ENCODE measurements at regions not wholly inside any gene's neighbourhood (a gene's known extent, or its start where the extent isn't known, plus 50 kb on each side); places are given as distances from the start of the nearest gene placed in this dataset.

DNA sequence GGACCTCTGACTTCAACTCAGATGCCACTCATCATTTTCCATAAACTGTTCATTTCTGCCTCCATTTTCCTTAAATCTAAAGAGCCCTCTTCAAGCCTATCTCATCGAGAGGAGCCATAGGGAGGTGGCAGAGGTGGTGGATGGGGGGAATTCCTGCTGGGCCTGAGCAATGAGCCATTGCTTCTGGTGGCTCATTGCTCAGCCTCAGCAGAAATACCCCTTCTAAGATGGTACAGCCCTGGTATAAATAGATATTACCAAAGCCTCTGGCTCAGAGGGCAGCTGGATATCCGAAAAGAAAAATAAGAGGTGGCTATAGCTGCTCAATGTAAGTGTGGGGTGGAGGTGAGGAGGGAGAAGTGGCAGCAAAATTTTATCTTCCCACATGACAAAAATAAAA is 313.5 kb downstream of the CAAP1 start:
- TF ChIP-seq, protein P1, sequence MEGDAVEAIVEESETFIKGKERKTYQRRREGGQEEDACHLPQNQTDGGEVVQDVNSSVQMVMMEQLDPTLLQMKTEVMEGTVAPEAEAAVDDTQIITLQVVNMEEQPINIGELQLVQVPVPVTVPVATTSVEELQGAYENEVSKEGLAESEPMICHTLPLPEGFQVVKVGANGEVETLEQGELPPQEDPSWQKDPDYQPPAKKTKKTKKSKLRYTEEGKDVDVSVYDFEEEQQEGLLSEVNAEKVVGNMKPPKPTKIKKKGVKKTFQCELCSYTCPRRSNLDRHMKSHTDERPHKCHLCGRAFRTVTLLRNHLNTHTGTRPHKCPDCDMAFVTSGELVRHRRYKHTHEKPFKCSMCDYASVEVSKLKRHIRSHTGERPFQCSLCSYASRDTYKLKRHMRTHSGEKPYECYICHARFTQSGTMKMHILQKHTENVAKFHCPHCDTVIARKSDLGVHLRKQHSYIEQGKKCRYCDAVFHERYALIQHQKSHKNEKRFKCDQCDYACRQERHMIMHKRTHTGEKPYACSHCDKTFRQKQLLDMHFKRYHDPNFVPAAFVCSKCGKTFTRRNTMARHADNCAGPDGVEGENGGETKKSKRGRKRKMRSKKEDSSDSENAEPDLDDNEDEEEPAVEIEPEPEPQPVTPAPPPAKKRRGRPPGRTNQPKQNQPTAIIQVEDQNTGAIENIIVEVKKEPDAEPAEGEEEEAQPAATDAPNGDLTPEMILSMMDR (IDR thresholded peaks at IDR 0.05; ENCODE audit: control extremely low read depth in 1 of 3, insufficient read depth in 1 of 3, low read depth in 1 of 3, low read length in 3 of 3) = no peak
- TF ChIP-seq TBP (IDR thresholded peaks at IDR 0.05; ENCODE audit: low read depth, low read length) = no peak
- no peak for TF ChIP-seq JUND (IDR thresholded peaks at IDR 0.05; ENCODE audit: low read length)
- TF ChIP-seq EP300 (IDR thresholded peaks at IDR 0.05; ENCODE audit: borderline replicate concordance in 1 of 2, low read depth in 2 of 2, low read length in 2 of 2) = peak in 1 of 2 experiments; percentile 81; a peak in 2 of 3 replicates
- no peak for TF ChIP-seq MAFK (IDR thresholded peaks at IDR 0.05; ENCODE audit: low read depth, low read length)
- no peak for TF ChIP-seq POLR2A (IDR thresholded peaks at IDR 0.05; ENCODE audit: control extremely low read depth in 1 of 2, low read depth in 2 of 2, low read length in 2 of 2)
- no peak for TF ChIP-seq CREB1 (IDR thresholded peaks at IDR 0.05)
- TF ChIP-seq, protein P2, sequence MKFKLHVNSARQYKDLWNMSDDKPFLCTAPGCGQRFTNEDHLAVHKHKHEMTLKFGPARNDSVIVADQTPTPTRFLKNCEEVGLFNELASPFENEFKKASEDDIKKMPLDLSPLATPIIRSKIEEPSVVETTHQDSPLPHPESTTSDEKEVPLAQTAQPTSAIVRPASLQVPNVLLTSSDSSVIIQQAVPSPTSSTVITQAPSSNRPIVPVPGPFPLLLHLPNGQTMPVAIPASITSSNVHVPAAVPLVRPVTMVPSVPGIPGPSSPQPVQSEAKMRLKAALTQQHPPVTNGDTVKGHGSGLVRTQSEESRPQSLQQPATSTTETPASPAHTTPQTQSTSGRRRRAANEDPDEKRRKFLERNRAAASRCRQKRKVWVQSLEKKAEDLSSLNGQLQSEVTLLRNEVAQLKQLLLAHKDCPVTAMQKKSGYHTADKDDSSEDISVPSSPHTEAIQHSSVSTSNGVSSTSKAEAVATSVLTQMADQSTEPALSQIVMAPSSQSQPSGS (IDR thresholded peaks at IDR 0.05; ENCODE audit: low read length) = no peak
- no peak for TF ChIP-seq YY1 (IDR thresholded peaks at IDR 0.05; ENCODE audit: low read depth, low read length)
- TF ChIP-seq USF2 (IDR thresholded peaks at IDR 0.05; ENCODE audit: low read length) = no peak
- no peak for TF ChIP-seq ZNF274 (IDR thresholded peaks at IDR 0.05; ENCODE audit: borderline replicate concordance, extremely low read depth, low read length)
- no peak for TF ChIP-seq POLR2AphosphoS5 (IDR thresholded peaks at IDR 0.05; ENCODE audit: low read depth, low read length)
